Neuronal stem cell (in vitro differentiated cells): ENCODE measurements at regions not wholly inside any gene's neighbourhood (a gene's known extent, or its start where the extent isn't known, plus 50 kb on each side); places are given as distances from the start of the nearest gene placed in this dataset.

Experiments used
- DNase-seq: peaks from one replicate; pipeline ENCODE4 v3.0.0-alpha.2; 2013; ENCODE audit warnings: low spot score
- H2AFZ ChIP-seq: one replicate; pipeline ENCODE4 v1.6.1; 2013; ENCODE audit warnings: mild to moderate bottlenecking, low read length, inconsistent platforms
- H2AK5ac ChIP-seq: 2 replicates; pipeline ENCODE4 v1.6.1; 2013; ENCODE audit warnings: low read depth, mild to moderate bottlenecking, inconsistent platforms, low read length, moderate library complexity, mixed read lengths
- H2BK120ac ChIP-seq: 2 replicates; pipeline ENCODE4 v1.6.1; 2013; ENCODE audit warnings: low read depth, mild to moderate bottlenecking, inconsistent platforms, low read length, moderate library complexity, mixed read lengths
- H2BK12ac ChIP-seq: one replicate; pipeline ENCODE4 v1.6.1; 2013; ENCODE audit warnings: low read length, inconsistent platforms
- H2BK15ac ChIP-seq: 2 replicates; pipeline ENCODE4 v1.6.1; 2013; ENCODE audit warnings: mild to moderate bottlenecking, low read length, inconsistent platforms, mixed read lengths
- H2BK5ac ChIP-seq: one replicate; pipeline ENCODE4 v1.6.1; 2013; ENCODE audit warnings: inconsistent platforms, mild to moderate bottlenecking, low read length, moderate library complexity
- H3K14ac ChIP-seq: one replicate; pipeline ENCODE4 v1.6.1; 2013; ENCODE audit warnings: low read length, inconsistent platforms
- H3K18ac ChIP-seq: 2 replicates; pipeline ENCODE4 v1.6.1; 2013; ENCODE audit warnings: low read length, inconsistent platforms
- H3K23ac ChIP-seq: 2 replicates; pipeline ENCODE4 v1.6.1; 2013; ENCODE audit warnings: low read depth, mild to moderate bottlenecking, mixed read lengths, low read length, inconsistent platforms; ENCODE audit not compliant: poor library complexity
- H3K27ac ChIP-seq: replicated peaks from 3 replicates; pipeline ENCODE4 v1.5.1; 2013; ENCODE audit warnings: low read length, inconsistent platforms
- H3K27me3 ChIP-seq, 3 experiments: 2 replicates each; pipeline ENCODE4 v1.6.1; 2013; ENCODE audit warnings: low read length in 3 of 3, mild to moderate bottlenecking in 2 of 3, inconsistent platforms in 1 of 3, low read depth in 1 of 3, mixed read lengths in 1 of 3, moderate library complexity in 1 of 3; ENCODE audit not compliant: control insufficient read depth in 3 of 3, insufficient read depth in 3 of 3
- H3K36me3 ChIP-seq, 2 donors: replicated peaks in 1 of 2; 2 replicates each; pipeline ENCODE4 v1.6.1; 2013; ENCODE audit warnings: low read length in 2 of 2; ENCODE audit not compliant: control insufficient read depth in 2 of 2, insufficient read depth in 2 of 2
- H3K4ac ChIP-seq: 2 replicates; pipeline ENCODE4 v1.6.1; 2013; ENCODE audit warnings: inconsistent platforms, mild to moderate bottlenecking, low read length, moderate library complexity
- H3K4me1 ChIP-seq, 2 donors: 1 replicate in 1 of 2; 2 replicates in 1 of 2; pipeline ENCODE4 v1.6.1; 2013; ENCODE audit warnings: low read length in 2 of 2, low read depth in 1 of 2; ENCODE audit not compliant: control insufficient read depth in 2 of 2, insufficient read depth in 1 of 2
- H3K4me2 ChIP-seq: one replicate; pipeline ENCODE4 v1.6.1; 2013; ENCODE audit warnings: mild to moderate bottlenecking, low read length, inconsistent platforms; ENCODE audit not compliant: insufficient read depth, poor library complexity, severe bottlenecking
- H3K4me3 ChIP-seq, 2 donors: 2 replicates each; pipeline ENCODE4 v1.5.1; 2013; ENCODE audit warnings: low read length in 2 of 2, mild to moderate bottlenecking in 2 of 2, inconsistent platforms in 1 of 2, moderate library complexity in 1 of 2
- H3K79me1 ChIP-seq: one replicate; pipeline ENCODE4 v1.6.1; 2013; ENCODE audit warnings: low read depth, mild to moderate bottlenecking, inconsistent platforms, low read length, moderate library complexity
- H3K9ac ChIP-seq: one replicate; pipeline ENCODE4 v1.6.1; 2013; ENCODE audit warnings: mild to moderate bottlenecking, low read depth, low read length, inconsistent platforms; ENCODE audit not compliant: poor library complexity
- H3K9me3 ChIP-seq, 2 donors: replicated peaks in 1 of 2; 2 replicates each; pipeline versions ENCODE3 to v1.6.1; 2013; ENCODE audit warnings: low read length in 2 of 2, mild to moderate bottlenecking in 2 of 2, inconsistent platforms in 1 of 2, low read depth in 1 of 2, mixed read lengths in 1 of 2, moderate library complexity in 1 of 2; ENCODE audit not compliant: control insufficient read depth in 2 of 2, insufficient read depth in 1 of 2
- H4K8ac ChIP-seq: one replicate; pipeline ENCODE4 v1.6.1; 2013; ENCODE audit warnings: low read depth, mild to moderate bottlenecking, inconsistent platforms, low read length, moderate library complexity
- H4K91ac ChIP-seq: one replicate; pipeline ENCODE4 v1.6.1; 2013; ENCODE audit warnings: low read length, low read depth, mild to moderate bottlenecking, inconsistent platforms; ENCODE audit not compliant: poor library complexity
- whole genome bisulfite sequencing, 2 donors: extraction: QIAGEN DNeasy Blood & Tissue Kit; methylation state at CpG; one replicate each; pipeline ENCODE4 v1.1.7; 2013; ENCODE audit warnings: missing lambda C conversion rate in 2 of 2, mixed read lengths in 1 of 2; ENCODE audit not compliant: insufficient read length in 2 of 2, insufficient replicate concordance in 1 of 2; ENCODE audit errors: extremely low coverage in 2 of 2; 5-methylcytosine and 5-hydroxymethylcytosine counted together

GRCh38 chr2:66836851-66837250, 401.9 kb downstream of the MEIS1 start:
- WGBS, 2 donors: no CpG with 5 or more reads among the region's 1 CpG
- Histone ChIP-seq H4K91ac (no peak overlapping the region), H3K4me1 (peaks cover 0 to 2% of the 10 kb centered on the region in 2 donors), H3K4me3 (no peak overlapping the region), H2AFZ (no peak overlapping the region), H2BK120ac (no peak overlapping the region), H2BK12ac (no peak overlapping the region), H3K9me3 (no peaks in the 10 kb centered on the region), H4K8ac (no peak overlapping the region), H3K9ac (no peak overlapping the region), H3K18ac (no peak overlapping the region), H2AK5ac (no peak overlapping the region), H3K23ac (no peak overlapping the region), H3K36me3 (no peaks in the 10 kb centered on the region), H3K4me2 (no peak overlapping the region), H3K27ac (no peak overlapping the region), H2BK15ac (no peak overlapping the region), H3K27me3 (no peaks in the 10 kb centered on the region), H2BK5ac (no peak overlapping the region), H3K4ac (no peak overlapping the region), H3K79me1 (no peaks in the 10 kb centered on the region), H3K14ac (no peak overlapping the region)
- no peak for DNase-seq

- H2BK120ac ChIP-seq: no peak overlapping the region
- DNase-seq: no peak
- H2AFZ ChIP-seq: no peak overlapping the region
- no peak overlapping the region for H3K4me2 ChIP-seq
- no peaks in the 10 kb centered on the region for H3K9me3 ChIP-seq
- H2AK5ac ChIP-seq: no peak overlapping the region
- H3K79me1 ChIP-seq: no peaks in the 10 kb centered on the region
- H3K27me3 ChIP-seq: no peaks in the 10 kb centered on the region
- H3K23ac ChIP-seq: no peak overlapping the region
- no peak overlapping the region for H2BK15ac ChIP-seq
- no peak overlapping the region for H3K14ac ChIP-seq
- no peak overlapping the region for H3K18ac ChIP-seq
- WGBS, 2 donors: no CpG with 5 or more reads among the region's 4 CpGs
- no peaks in the 10 kb centered on the region for H3K36me3 ChIP-seq
- H3K4ac ChIP-seq: no peak overlapping the region
- no peak overlapping the region for H4K91ac ChIP-seq
- H4K8ac ChIP-seq: no peak overlapping the region
- H2BK5ac ChIP-seq: no peak overlapping the region
- H2BK12ac ChIP-seq: no peak overlapping the region
- H3K9ac ChIP-seq: no peak overlapping the region
- H3K4me1 ChIP-seq: peaks cover 0 to 2% of the 10 kb centered on the region in 2 donors
- no peak overlapping the region for H3K27ac ChIP-seq
- H3K4me3 ChIP-seq: no peak overlapping the region
These were observed 404.8 kb downstream of the MEIS1 start for GRCh38 chr2:66839551-66840320.

GRCh38 chr2:66840321-66841002, 405.5 kb downstream of the MEIS1 start:
- H3K9ac ChIP-seq: no peak overlapping the region
- no peak overlapping the region for H3K4me2 ChIP-seq
- H4K91ac ChIP-seq: no peak overlapping the region
- no peak overlapping the region for H3K18ac ChIP-seq
- no peak overlapping the region for H3K4ac ChIP-seq
- H3K79me1 ChIP-seq: no peaks in the 10 kb centered on the region
- no peaks in the 10 kb centered on the region for H3K27me3 ChIP-seq
- no peak for DNase-seq
- no peaks in the 10 kb centered on the region for H3K36me3 ChIP-seq
- no peak overlapping the region for H2BK5ac ChIP-seq
- H3K14ac ChIP-seq: no peak overlapping the region
- no peak overlapping the region for H2AFZ ChIP-seq
- no CpG with 5 or more reads among the region's 8 CpGs for WGBS, 2 donors
- H2BK15ac ChIP-seq: no peak overlapping the region
- no peak overlapping the region for H2BK120ac ChIP-seq
- H3K4me1 ChIP-seq: peaks cover 0 to 2% of the 10 kb centered on the region in 2 donors
- H2AK5ac ChIP-seq: no peak overlapping the region
- H3K27ac ChIP-seq: no peak overlapping the region
- no peak overlapping the region for H2BK12ac ChIP-seq
- no peak overlapping the region for H4K8ac ChIP-seq
- no peak overlapping the region for H3K23ac ChIP-seq
- no peaks in the 10 kb centered on the region for H3K9me3 ChIP-seq
- no peak overlapping the region for H3K4me3 ChIP-seq

GRCh38 chr2:66843847-66844246, 408.9 kb downstream of the MEIS1 start:
- Histone ChIP-seq H3K79me1 (no peaks in the 10 kb centered on the region), H3K36me3 (no peaks in the 10 kb centered on the region), H4K91ac (no peak overlapping the region), H3K4me1 (no peaks in the 10 kb centered on the region), H3K4me2 (no peak overlapping the region), H2AK5ac (no peak overlapping the region), H3K27ac (no peak overlapping the region), H2BK120ac (no peak overlapping the region), H3K18ac (no peak overlapping the region), H3K4me3 (no peak overlapping the region), H2BK12ac (no peak overlapping the region), H3K4ac (no peak overlapping the region), H3K9ac (no peak overlapping the region), H3K9me3 (no peaks in the 10 kb centered on the region), H3K23ac (no peak overlapping the region), H4K8ac (no peak overlapping the region), H2BK5ac (no peak overlapping the region), H2AFZ (no peak overlapping the region), H3K14ac (no peak overlapping the region), H3K27me3 (no peaks in the 10 kb centered on the region), H2BK15ac (no peak overlapping the region)
- no CpG with 5 or more reads among the region's 3 CpGs for WGBS, 2 donors
- DNase-seq: no peak
